ENCODE measurements at regions not wholly inside any gene's neighbourhood (a gene's known extent, or its start where the extent isn't known, plus 50 kb on each side); places are given as distances from the start of the nearest gene placed in this dataset.
"Not testable (repeated sequence)": the region's sequence is repeated elsewhere in the genome, so short reads cannot be mapped to it uniquely, and the experiment has no call there.

- H3K9me3 Mint-ChIP-seq (ENCODE audit: unreplicated experiment) = no peaks in the 10 kb centered on the region
- no peaks in the 10 kb centered on the region for H3K36me3 Mint-ChIP-seq (ENCODE audit: unreplicated experiment)
- peak overlapping the region; percentile 13 for H3K27ac Mint-ChIP-seq (ENCODE audit: unreplicated experiment)
- H3K4me1 Mint-ChIP-seq (ENCODE audit: low read depth, unreplicated experiment) = peaks cover 13% of the 10 kb centered on the region
- TF ChIP-seq CTCF (IDR thresholded peaks at IDR 0.05; ENCODE audit: partially characterized antibody, unreplicated experiment) = no peak
- H3K27me3 Mint-ChIP-seq (ENCODE audit: unreplicated experiment) = peaks cover 1% of the 10 kb centered on the region
- DNase-seq = no peak
- H3K4me3 Mint-ChIP-seq (ENCODE audit: unreplicated experiment) = no peak overlapping the region
Measured at GRCh38 chr6:61622601-61623000, 663.4 kb downstream of the KHDRBS2 start.

GRCh38 chr6:61614119-61614518 is 671.9 kb downstream of the KHDRBS2 start:
- DNase-seq = no peak
- Mint-ChIP-seq H3K4me1 (ENCODE audit: low read depth, unreplicated experiment) (no peaks in the 10 kb centered on the region), H3K27me3 (ENCODE audit: unreplicated experiment) (no peaks in the 10 kb centered on the region), H3K9me3 (ENCODE audit: unreplicated experiment) (peaks cover 3% of the 10 kb centered on the region), H3K27ac (ENCODE audit: unreplicated experiment) (no peak overlapping the region), H3K36me3 (ENCODE audit: unreplicated experiment) (no peaks in the 10 kb centered on the region), H3K4me3 (ENCODE audit: unreplicated experiment) (no peak overlapping the region)
- TF ChIP-seq CTCF (IDR thresholded peaks at IDR 0.05; ENCODE audit: partially characterized antibody, unreplicated experiment) = no peak

GRCh38 chr6:61606500-61606899 is 679.5 kb downstream of the KHDRBS2 start:
- H3K27me3 Mint-ChIP-seq (ENCODE audit: unreplicated experiment) = peaks cover 3% of the 10 kb centered on the region
- no peaks in the 10 kb centered on the region for H3K36me3 Mint-ChIP-seq (ENCODE audit: unreplicated experiment)
- H3K4me3 Mint-ChIP-seq (ENCODE audit: unreplicated experiment) = no peak overlapping the region
- DNase-seq = no peak
- H3K9me3 Mint-ChIP-seq (ENCODE audit: unreplicated experiment) = peaks cover 4% of the 10 kb centered on the region
- no peaks in the 10 kb centered on the region for H3K4me1 Mint-ChIP-seq (ENCODE audit: low read depth, unreplicated experiment)
- TF ChIP-seq CTCF (IDR thresholded peaks at IDR 0.05; ENCODE audit: partially characterized antibody, unreplicated experiment) = no peak
- no peak overlapping the region for H3K27ac Mint-ChIP-seq (ENCODE audit: unreplicated experiment)

- not testable (repeated sequence) for H3K4me3 Mint-ChIP-seq (ENCODE audit: unreplicated experiment); H3K27ac Mint-ChIP-seq (ENCODE audit: unreplicated experiment); DNase-seq; H3K9me3 Mint-ChIP-seq (ENCODE audit: unreplicated experiment); H3K4me1 Mint-ChIP-seq (ENCODE audit: low read depth, unreplicated experiment); H3K36me3 Mint-ChIP-seq (ENCODE audit: unreplicated experiment); H3K27me3 Mint-ChIP-seq (ENCODE audit: unreplicated experiment)
Measured at GRCh38 chr6:61605851-61606250, 680.2 kb downstream of the KHDRBS2 start.

- not testable (repeated sequence) for DNase-seq; H3K9me3 Mint-ChIP-seq (ENCODE audit: unreplicated experiment); H3K27ac Mint-ChIP-seq (ENCODE audit: unreplicated experiment); H3K27me3 Mint-ChIP-seq (ENCODE audit: unreplicated experiment); H3K36me3 Mint-ChIP-seq (ENCODE audit: unreplicated experiment); H3K4me3 Mint-ChIP-seq (ENCODE audit: unreplicated experiment); H3K4me1 Mint-ChIP-seq (ENCODE audit: low read depth, unreplicated experiment)
Measured at GRCh38 chr6:61602171-61602570, 683.9 kb downstream of the KHDRBS2 start.

GRCh38 chr6:61592238-61592637 is 693.8 kb downstream of the KHDRBS2 start:
- Mint-ChIP-seq H3K27ac (ENCODE audit: unreplicated experiment) (no peak overlapping the region), H3K9me3 (ENCODE audit: unreplicated experiment) (no peaks in the 10 kb centered on the region), H3K4me1 (ENCODE audit: low read depth, unreplicated experiment) (no peaks in the 10 kb centered on the region), H3K4me3 (ENCODE audit: unreplicated experiment) (no peak overlapping the region), H3K27me3 (ENCODE audit: unreplicated experiment) (no peaks in the 10 kb centered on the region), H3K36me3 (ENCODE audit: unreplicated experiment) (no peaks in the 10 kb centered on the region)
- no peak for TF ChIP-seq CTCF (IDR thresholded peaks at IDR 0.05; ENCODE audit: partially characterized antibody, unreplicated experiment)
- no peak for DNase-seq

All from glutamatergic neuron (in vitro differentiated cells).